HG03457 (cell line): ENCODE measurements at regions not wholly inside any gene's neighbourhood (a gene's known extent, or its start where the extent isn't known, plus 50 kb on each side); places are given as distances from the start of the nearest gene placed in this dataset.

Experiments
- ATAC-seq: cut with Tn5 transposase; IDR thresholded peaks from one replicate; pipeline ENCODE4 v1.9.1; 2021; ENCODE audit warnings: moderate number of reproducible peaks; ENCODE audit not compliant: unreplicated experiment

GRCh38 chr6:21507811-21508210 lies 85.7 kb upstream of the SOX4 start:
- ATAC-seq: no peak

DNA sequence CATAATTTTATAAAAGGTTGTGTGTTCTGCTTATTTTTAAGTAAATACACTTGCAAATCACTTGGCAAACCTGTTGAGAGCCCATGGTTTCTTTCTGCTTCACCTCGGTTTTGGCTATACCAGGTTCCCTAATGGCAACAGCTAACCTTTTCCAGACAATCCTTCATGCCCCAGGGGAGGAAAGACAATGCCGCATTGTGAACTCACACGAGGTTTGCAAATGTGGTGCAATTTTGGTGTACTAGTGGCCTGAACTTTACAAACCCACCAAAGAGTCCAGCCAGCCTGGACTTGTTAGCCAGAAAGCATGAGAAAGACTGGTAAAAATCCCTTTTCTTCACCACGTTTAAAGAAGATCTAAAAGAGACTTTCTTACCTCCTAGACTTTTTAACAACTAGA lies 84.8 kb upstream of the SOX4 start:
- ATAC-seq: no peak

GRCh38 chr6:21511891-21512550 lies 81.5 kb upstream of the SOX4 start:
- ATAC-seq: no peak

DNA sequence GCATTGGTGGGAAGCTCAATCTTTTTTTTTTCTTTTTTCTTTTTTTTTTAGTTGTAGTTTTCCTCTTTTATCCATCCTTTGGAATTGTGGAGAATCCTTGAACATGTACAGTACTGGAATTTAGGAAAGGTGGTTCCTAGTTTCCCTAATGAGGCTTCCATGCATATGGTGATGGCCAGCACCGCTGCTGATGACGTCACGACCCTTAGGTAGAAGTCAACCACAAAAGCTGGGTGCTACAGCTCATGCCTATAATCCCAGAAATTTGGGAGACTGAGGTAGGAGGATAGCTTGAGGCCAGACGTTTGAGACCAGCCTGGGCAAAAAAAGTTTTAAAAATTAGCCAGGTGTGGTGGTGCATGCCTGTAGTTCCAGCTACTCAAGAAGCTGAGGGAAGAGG lies 79.3 kb upstream of the SOX4 start:
- no peak for ATAC-seq

GRCh38 chr6:21518317-21518716 lies 75.2 kb upstream of the SOX4 start:
- ATAC-seq: no peak

- ATAC-seq: no peak
Observed at GRCh38 chr6:21519642-21520041, 73.9 kb upstream of the SOX4 start.

GRCh38 chr6:21521276-21521675 lies 72.3 kb upstream of the SOX4 start:
- ATAC-seq: no peak

DNA sequence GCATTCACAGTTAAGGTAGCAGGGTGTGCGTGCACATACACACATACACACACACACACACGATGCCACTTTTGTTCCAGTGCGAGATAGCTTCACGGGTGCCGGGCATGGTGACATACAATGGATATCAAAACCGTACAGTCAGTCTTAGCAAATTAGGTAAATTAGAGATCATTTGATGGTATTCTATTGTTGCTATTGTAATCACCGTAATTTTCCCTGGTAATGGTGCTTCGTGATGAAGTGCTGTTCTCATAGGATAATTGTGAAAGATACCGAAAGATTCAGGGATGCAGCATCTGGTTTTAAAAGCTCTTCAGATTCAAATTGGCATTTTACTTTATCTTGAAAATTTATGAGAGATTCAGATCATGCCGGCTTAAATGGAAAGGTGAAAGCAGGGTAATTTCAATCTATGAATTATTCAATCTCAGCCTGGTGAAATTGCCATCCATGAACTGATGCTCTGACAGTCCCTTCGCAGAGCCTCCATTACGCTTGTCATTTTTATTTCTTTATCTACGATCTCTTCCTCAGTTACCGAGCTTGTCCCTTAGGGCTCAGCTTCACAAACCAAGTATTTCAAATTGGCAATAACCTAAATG lies 71.3 kb upstream of the SOX4 start:
- no peak for ATAC-seq

DNA sequence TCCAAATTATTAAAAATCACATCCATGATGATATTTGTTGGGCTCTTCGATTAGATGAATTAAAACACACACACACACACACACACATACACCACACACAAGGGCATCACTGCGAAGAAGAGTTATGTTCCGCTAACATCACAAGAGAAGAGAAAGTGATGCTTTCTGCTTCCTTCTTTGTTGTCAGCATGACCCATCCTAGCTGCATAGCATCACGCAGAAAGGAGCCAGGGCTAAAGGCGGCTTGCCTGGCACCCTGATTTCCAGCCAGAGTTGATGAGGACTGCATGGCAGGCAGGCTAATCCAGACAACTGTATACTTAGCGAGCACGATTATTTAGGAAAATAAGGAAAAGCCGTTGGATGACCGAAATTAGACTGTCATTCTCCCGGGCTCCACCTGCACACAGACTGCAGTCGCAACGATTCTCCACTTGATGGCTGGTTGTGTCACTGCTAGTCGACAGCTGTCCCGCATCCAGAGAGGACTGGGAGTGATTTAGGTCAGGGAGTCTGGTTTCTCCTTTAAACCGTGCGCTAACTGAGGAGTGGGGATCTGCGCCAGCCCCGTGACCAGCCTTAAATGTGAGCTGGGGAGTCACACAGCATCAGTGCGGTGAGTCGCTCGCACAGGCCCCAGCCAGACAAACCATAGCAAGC lies 70.6 kb upstream of the SOX4 start:
- no peak for ATAC-seq

DNA sequence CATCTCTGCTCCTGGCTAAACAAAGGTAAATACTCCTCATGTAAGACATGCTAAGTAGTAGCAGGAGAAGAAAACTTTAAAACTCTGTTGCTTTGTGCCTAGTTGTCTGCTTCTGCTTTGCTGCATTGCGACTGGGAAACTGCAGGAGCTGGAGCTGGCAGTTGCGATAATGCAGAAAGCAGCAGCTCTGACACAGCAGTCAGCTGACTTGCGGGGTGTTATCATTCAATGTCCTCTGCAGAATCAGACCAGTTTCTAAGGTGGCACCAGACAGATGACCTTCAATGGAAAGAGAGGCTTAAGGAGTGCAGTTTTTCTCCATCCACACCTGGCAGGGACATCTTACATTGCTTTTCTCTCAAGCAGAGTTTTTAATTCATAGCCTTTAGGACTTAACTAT lies 69.9 kb upstream of the SOX4 start:
- ATAC-seq: no peak

- ATAC-seq: no peak
Observed at GRCh38 chr6:21524201-21524600, 69.3 kb upstream of the SOX4 start.

DNA sequence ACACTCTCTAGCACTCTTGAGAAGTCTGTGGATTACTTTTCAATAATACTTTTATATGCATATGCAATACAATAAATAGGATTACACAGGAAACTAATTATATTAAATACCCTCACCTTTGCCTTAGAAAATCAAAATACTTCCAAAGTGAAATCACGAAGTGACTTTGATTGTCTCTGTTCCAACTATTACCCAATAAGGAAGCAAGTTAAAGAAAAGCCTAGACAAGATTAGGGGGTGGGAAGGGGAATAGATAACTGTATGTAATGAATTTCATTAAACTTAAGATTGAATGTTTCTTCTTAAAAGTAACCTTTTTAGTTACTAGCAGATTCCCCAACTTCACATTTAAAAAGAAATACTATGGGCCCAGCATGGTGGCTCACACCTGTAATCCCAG lies 66.6 kb upstream of the SOX4 start:
- ATAC-seq: no peak

DNA sequence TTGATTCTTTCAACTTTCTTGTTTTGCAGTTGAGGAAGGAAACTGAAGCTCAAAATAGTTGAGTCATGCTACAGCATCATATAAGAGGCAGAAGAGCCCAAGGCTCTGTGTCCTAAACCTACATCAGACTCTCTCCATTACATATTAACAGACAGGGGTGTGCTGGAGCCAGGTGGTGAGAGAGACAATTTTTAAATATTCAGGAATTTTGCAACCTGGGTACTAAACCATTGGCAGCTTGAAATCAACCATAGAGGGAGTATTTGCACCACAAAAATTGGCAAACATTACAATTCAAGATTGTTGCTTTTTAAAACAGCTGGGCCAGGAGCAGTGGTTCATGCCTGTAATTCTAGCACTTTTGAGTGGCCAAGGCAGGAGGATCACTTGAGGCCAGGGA lies 65.8 kb upstream of the SOX4 start:
- ATAC-seq: no peak

GRCh38 chr6:21529431-21529830 lies 64.1 kb upstream of the SOX4 start:
- ATAC-seq: no peak

DNA sequence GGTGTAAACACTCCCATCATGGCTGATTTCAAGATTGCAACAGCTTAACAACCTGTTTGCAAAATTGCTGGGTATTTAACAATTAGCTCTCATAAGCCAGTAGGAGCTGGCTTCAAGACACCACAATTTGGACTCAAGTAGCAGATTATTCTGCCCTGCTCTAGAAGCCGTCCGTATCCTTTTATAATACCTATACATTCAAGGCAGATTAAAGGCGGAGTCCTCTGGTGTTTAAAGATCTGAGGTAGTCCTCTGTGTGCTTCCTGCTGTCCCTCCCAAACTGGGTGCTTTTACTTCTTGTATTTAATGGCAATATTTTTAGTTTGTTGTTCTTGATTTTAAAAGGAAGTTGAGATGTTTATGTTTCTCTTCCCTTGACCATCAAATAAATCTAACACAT lies 62.2 kb upstream of the SOX4 start:
- ATAC-seq: no peak

DNA sequence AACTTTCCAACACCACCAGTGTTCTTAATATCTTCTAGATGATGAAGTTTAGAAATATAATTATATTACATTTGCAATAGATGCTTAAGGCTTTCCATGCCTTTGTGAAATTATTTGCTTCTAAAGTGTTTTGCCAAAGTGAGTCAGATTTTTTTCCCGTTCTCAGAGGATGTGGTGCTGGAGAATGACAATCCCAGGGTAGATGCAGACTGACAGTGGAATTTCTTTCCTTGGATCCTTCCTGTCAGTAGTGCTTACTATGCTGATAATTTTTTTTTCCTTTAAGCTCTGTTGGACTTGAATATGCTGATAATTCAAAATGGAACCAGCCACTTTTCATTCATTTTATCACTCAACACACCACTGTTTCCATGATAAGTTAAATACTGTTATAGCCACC lies 59.9 kb upstream of the SOX4 start:
- ATAC-seq: no peak

- no peak for ATAC-seq
Observed at GRCh38 chr6:21536280-21536766, 57.2 kb upstream of the SOX4 start.

- no peak for ATAC-seq
Observed at GRCh38 chr6:21537637-21538036, 55.9 kb upstream of the SOX4 start.

GRCh38 chr6:21538186-21538798 lies 55.3 kb upstream of the SOX4 start:
- no peak for ATAC-seq

- ATAC-seq: no peak
Observed at GRCh38 chr6:21539621-21540100, 53.9 kb upstream of the SOX4 start.
